Prostate gland (tissue), 2 donors: ENCODE measurements at regions not wholly inside any gene's neighbourhood (a gene's known extent, or its start where the extent isn't known, plus 50 kb on each side); places are given as distances from the start of the nearest gene placed in this dataset.

ENCODE experiments used
- DNase-seq: peaks from one replicate; pipeline ENCODE4 v3.0.0-alpha.2; 2019; ENCODE audit warnings: low spot score
- H3K27ac ChIP-seq, 2 donors: fragments of 200-600 bp; sonication (generic); 2 replicates each; pipeline ENCODE4 v1.5.1; 2017 to 2019
- H3K27me3 ChIP-seq: fragments of 200-600 bp; sonication (generic); replicated peaks from 2 replicates; pipeline ENCODE4 v1.5.1; 2019; ENCODE audit not compliant: insufficient read depth
- H3K36me3 ChIP-seq, 2 donors: fragments of 200-600 bp; sonication (generic); 1 replicate in 1 of 2; 2 replicates in 1 of 2; pipeline versions ENCODE4 v1.5.1 to v1.8.1; 2017 to 2019
- H3K4me1 ChIP-seq: fragments of 200-600 bp; sonication (generic); replicated peaks from 2 replicates; pipeline ENCODE4 v1.5.1; 2019
- H3K4me3 ChIP-seq, 2 donors: fragments of 200-600 bp; sonication (generic); 2 replicates each; pipeline ENCODE4 v1.5.1; 2017 to 2019
- H3K9me3 ChIP-seq: fragments of 200-600 bp; sonication (generic); 2 replicates; pipeline ENCODE4 v1.5.1; 2017
- POLR2A ChIP-seq: fragments of 450-650 bp; IDR thresholded peaks from one replicate; pipeline ENCODE4 v1.6.1; 2016; ENCODE audit warnings: antibody characterized with exemption, mild to moderate bottlenecking
- POLR2AphosphoS5 ChIP-seq: sonication (generic); formaldehyde crosslinking; IDR thresholded peaks from one replicate; pipeline ENCODE4 v1.6.1; 2017; ENCODE audit warnings: antibody characterized with exemption
- WGBS: methylation state at CpG from one replicate; pipeline ENCODE4 v1.1.5; 2018; 5-methylcytosine and 5-hydroxymethylcytosine counted together
- intact Hi-C: fragments of 100-400 bp; cut with DNase I; formaldehyde crosslinking; loops from one replicate; pipeline ENCODE4 v1.14.2; 2022
- TF ChIP-seq, protein P1 (sequence below), 4 experiments: fragments of 200-600 bp in 2 of 4; fragments of 450-650 bp in 2 of 4; sonication (generic) in 2 of 4; IDR thresholded peaks; 1 replicate in 3 of 4; 2 replicates in 1 of 4; pipeline ENCODE4 v1.5.1; 2016 to 2019; ENCODE audit warnings: antibody characterized with exemption in 4 of 4, mild to moderate bottlenecking in 2 of 4, moderate library complexity in 2 of 4

DNA sequence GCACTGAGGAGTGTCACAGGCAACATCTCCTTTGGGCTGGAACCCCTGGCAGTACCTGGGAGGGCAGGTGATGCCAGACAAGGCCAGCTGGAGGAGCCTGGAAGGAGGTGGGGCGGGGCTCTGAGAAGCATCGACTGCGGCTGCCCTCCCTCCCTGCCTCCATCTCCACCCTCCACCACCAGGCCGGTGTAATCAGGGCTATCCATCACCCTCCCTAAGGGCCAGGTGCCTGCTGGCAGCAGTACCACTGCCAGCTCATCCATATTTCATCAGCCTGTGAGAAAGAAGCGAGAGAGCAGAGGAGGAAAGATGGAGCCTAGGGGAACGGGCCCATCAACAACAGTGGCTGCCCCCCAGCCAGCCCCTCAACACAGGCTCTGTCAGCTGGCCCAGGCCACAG lies 51.4 kb upstream of the RASD2 start:
- Histone ChIP-seq H3K9me3 (no peaks in the 10 kb centered on the region), H3K27ac (no peak overlapping the region), H3K4me1 (no peaks in the 10 kb centered on the region), H3K27me3 (no peaks in the 10 kb centered on the region), H3K4me3 (no peak overlapping the region), H3K36me3 (no peaks in the 10 kb centered on the region)
- WGBS: 58% methylated on average over 6 of the region's 6 CpGs
- intact Hi-C loops: no loop called here
- TF ChIP-seq POLR2A (no peak), POLR2AphosphoS5 (no peak)
- TF ChIP-seq, protein P1, sequence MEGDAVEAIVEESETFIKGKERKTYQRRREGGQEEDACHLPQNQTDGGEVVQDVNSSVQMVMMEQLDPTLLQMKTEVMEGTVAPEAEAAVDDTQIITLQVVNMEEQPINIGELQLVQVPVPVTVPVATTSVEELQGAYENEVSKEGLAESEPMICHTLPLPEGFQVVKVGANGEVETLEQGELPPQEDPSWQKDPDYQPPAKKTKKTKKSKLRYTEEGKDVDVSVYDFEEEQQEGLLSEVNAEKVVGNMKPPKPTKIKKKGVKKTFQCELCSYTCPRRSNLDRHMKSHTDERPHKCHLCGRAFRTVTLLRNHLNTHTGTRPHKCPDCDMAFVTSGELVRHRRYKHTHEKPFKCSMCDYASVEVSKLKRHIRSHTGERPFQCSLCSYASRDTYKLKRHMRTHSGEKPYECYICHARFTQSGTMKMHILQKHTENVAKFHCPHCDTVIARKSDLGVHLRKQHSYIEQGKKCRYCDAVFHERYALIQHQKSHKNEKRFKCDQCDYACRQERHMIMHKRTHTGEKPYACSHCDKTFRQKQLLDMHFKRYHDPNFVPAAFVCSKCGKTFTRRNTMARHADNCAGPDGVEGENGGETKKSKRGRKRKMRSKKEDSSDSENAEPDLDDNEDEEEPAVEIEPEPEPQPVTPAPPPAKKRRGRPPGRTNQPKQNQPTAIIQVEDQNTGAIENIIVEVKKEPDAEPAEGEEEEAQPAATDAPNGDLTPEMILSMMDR (IDR thresholded peaks at IDR 0.05): no peak
- no peak for DNase-seq
